Keratinocyte (primary cell): ENCODE measurements at regions not wholly inside any gene's neighbourhood (a gene's known extent, or its start where the extent isn't known, plus 50 kb on each side); places are given as distances from the start of the nearest gene placed in this dataset.

Experiments used
- DNase-seq: peaks from one replicate; pipeline ENCODE4 v3.0.0-alpha.2; 2011; ENCODE audit warnings: low read depth, missing footprints, low spot score
- FAIRE-seq: peaks from 2 replicates; lab custom pipeline; 2011; peaks lifted over from hg19 to GRCh38; lab: Jason Lieb, UNC
- H2AFZ ChIP-seq: 2 replicates; pipeline ENCODE4 v1.6.0; 2012; ENCODE audit warnings: low read length, control low read depth, inconsistent platforms; ENCODE audit not compliant: control insufficient read depth
- H3K27ac ChIP-seq: 2 replicates; pipeline ENCODE4 v1.5.1; 2011; ENCODE audit warnings: low read length; ENCODE audit not compliant: control insufficient read depth, insufficient read depth
- H3K27me3 ChIP-seq: 3 replicates; pipeline ENCODE4 v1.6.0; 2011; ENCODE audit warnings: low read length; ENCODE audit not compliant: control insufficient read depth, insufficient read depth; ENCODE audit errors: extremely low read depth
- H3K36me3 ChIP-seq, 2 experiments: 2 replicates in 1 of 2; 3 replicates in 1 of 2; pipeline ENCODE4 v1.5.1; 2011; ENCODE audit warnings: low read length in 2 of 2, mild to moderate bottlenecking in 1 of 2; ENCODE audit not compliant: control insufficient read depth in 2 of 2, insufficient read depth in 2 of 2; ENCODE audit errors: extremely low read depth in 1 of 2
- H3K4me1 ChIP-seq: 3 replicates; pipeline ENCODE4 v1.5.1; 2011; ENCODE audit warnings: low read length; ENCODE audit not compliant: control insufficient read depth, insufficient read depth; ENCODE audit errors: extremely low read depth
- H3K4me2 ChIP-seq: 3 replicates; pipeline ENCODE4 v1.6.0; 2011; ENCODE audit warnings: low read depth, low read length; ENCODE audit not compliant: control insufficient read depth, insufficient read depth; ENCODE audit errors: extremely low read depth
- H3K4me3 ChIP-seq, 3 experiments: fragments of 200-600 bp in 1 of 3; sonication (generic) in 1 of 3; 2 replicates in 2 of 3; 3 replicates in 1 of 3; pipeline ENCODE4 v1.5.1; 2011 to 2016; ENCODE audit warnings: low read length in 3 of 3, mild to moderate bottlenecking in 3 of 3, control low read depth in 2 of 3, inconsistent platforms in 1 of 3, low read depth in 1 of 3, mixed read lengths in 1 of 3, mixed run types in 1 of 3, moderate library complexity in 1 of 3; ENCODE audit not compliant: control insufficient read depth in 2 of 3, insufficient read depth in 2 of 3; ENCODE audit errors: extremely low read depth in 1 of 3
- H3K79me2 ChIP-seq: 2 replicates; pipeline ENCODE4 v1.6.0; 2012; ENCODE audit warnings: low read length; ENCODE audit not compliant: control insufficient read depth, insufficient read depth
- H3K9ac ChIP-seq: 3 replicates; pipeline ENCODE4 v1.6.0; 2011; ENCODE audit warnings: low read length; ENCODE audit not compliant: control insufficient read depth, insufficient read depth; ENCODE audit errors: extremely low read depth
- H3K9me1 ChIP-seq: 3 replicates; pipeline ENCODE4 v1.6.0; 2011; ENCODE audit warnings: low read length; ENCODE audit not compliant: control insufficient read depth, insufficient read depth; ENCODE audit errors: extremely low read depth
- H3K9me3 ChIP-seq: 2 replicates; pipeline ENCODE4 v1.5.1; 2012; ENCODE audit warnings: low read depth, low read length; ENCODE audit not compliant: control insufficient read depth
- H4K20me1 ChIP-seq: 3 replicates; pipeline ENCODE4 v1.6.0; 2011; ENCODE audit warnings: low read length; ENCODE audit not compliant: control insufficient read depth, insufficient read depth; ENCODE audit errors: extremely low read depth
- CTCF ChIP-seq, 3 experiments: IDR thresholded peaks in 1 of 3; conservative IDR thresholded peaks in 1 of 3; optimal IDR thresholded peaks in 1 of 3; 2 replicates in 2 of 3; 3 replicates in 1 of 3; pipeline versions ENCODE3 to v1.5.1; 2011; ENCODE audit warnings: low read length in 3 of 3, mild to moderate bottlenecking in 3 of 3, moderate library complexity in 2 of 3, control low read depth in 1 of 3, inconsistent platforms in 1 of 3; ENCODE audit not compliant: insufficient read depth in 2 of 3; ENCODE audit errors: extremely low read depth in 1 of 3
- EZH2 ChIP-seq: IDR thresholded peaks from one replicate; pipeline ENCODE4 v1.6.1; 2012; ENCODE audit warnings: inconsistent platforms, mild to moderate bottlenecking, low read length, moderate library complexity
- dilution Hi-C: fragments of 300-500 bp; cut with MboI; formaldehyde crosslinking; loops from one replicate; pipeline ENCODE4 v1.7.0; 2020; ENCODE audit warnings: low sequenced_read_pairs; ENCODE audit not compliant: extremely low pct_ligation_motif_present

GRCh38 chr17:77859035-77859810, 99.3 kb upstream of the TNRC6C start:
- Histone ChIP-seq H3K27me3 (peaks cover 21% of the 10 kb centered on the region), H3K4me2 (no peak overlapping the region), H2AFZ (no peak overlapping the region), H3K9ac (no peak overlapping the region), H3K79me2 (no peaks in the 10 kb centered on the region), H3K4me1 (no peaks in the 10 kb centered on the region), H3K9me3 (no peaks in the 10 kb centered on the region), H3K36me3 (no peaks in the 10 kb centered on the region), H4K20me1 (no peaks in the 10 kb centered on the region), H3K9me1 (no peaks in the 10 kb centered on the region), H3K27ac (no peak overlapping the region), H3K4me3 (no peak overlapping the region)
- dilution Hi-C loops = no loop called here
- TF ChIP-seq EZH2 (no peak), CTCF (optimal IDR thresholded peaks at IDR 0.05 in 1 of 3, IDR thresholded peaks at IDR 0.05 in 1 of 3, conservative IDR thresholded peaks at IDR 0.05 in 1 of 3; ENCODE audit: extremely low read depth in 1 of 3, insufficient read depth in 2 of 3, low read length in 3 of 3) (no peak)
- FAIRE-seq (no peak), DNase-seq (no peak)

- H3K9me3 ChIP-seq = no peaks in the 10 kb centered on the region
- H3K4me2 ChIP-seq = no peak overlapping the region
- TF ChIP-seq EZH2 (no peak), CTCF (optimal IDR thresholded peaks at IDR 0.05 in 1 of 3, IDR thresholded peaks at IDR 0.05 in 1 of 3, conservative IDR thresholded peaks at IDR 0.05 in 1 of 3; ENCODE audit: extremely low read depth in 1 of 3, insufficient read depth in 2 of 3, low read length in 3 of 3) (no peak)
- no peaks in the 10 kb centered on the region for H3K9me1 ChIP-seq
- no peak overlapping the region for H3K27ac ChIP-seq
- peaks cover 25% of the 10 kb centered on the region for H3K27me3 ChIP-seq
- H3K9ac ChIP-seq = no peak overlapping the region
- H3K36me3 ChIP-seq = no peaks in the 10 kb centered on the region
- no peaks in the 10 kb centered on the region for H3K4me1 ChIP-seq
- no peaks in the 10 kb centered on the region for H4K20me1 ChIP-seq
- dilution Hi-C loops = no loop called here
- no peak overlapping the region for H2AFZ ChIP-seq
- no peaks in the 10 kb centered on the region for H3K79me2 ChIP-seq
- DNase-seq = no peak
- FAIRE-seq = no peak
- H3K4me3 ChIP-seq = no peak overlapping the region
Observed at GRCh38 chr17:77861133-77861695, 97.3 kb upstream of the TNRC6C start.
